Fibroblast of mammary gland (primary cell): ENCODE measurements at regions not wholly inside any gene's neighbourhood (a gene's known extent, or its start where the extent isn't known, plus 50 kb on each side); places are given as distances from the start of the nearest gene placed in this dataset.

Experiments
- DNase-seq: peaks from one replicate; pipeline ENCODE4 v3.0.0-alpha.2; 2010; ENCODE audit warnings: low read depth
- H3K4me3 ChIP-seq: 2 replicates; pipeline ENCODE4 v1.5.1; 2011; ENCODE audit warnings: low read depth, mild to moderate bottlenecking, low read length, moderate library complexity; ENCODE audit not compliant: control insufficient read depth
- TF ChIP-seq, protein P1 (sequence below): conservative IDR thresholded peaks from 2 replicates; pipeline ENCODE4 v1.5.1; 2011; ENCODE audit warnings: low read depth, low read length, inconsistent platforms; ENCODE audit not compliant: control insufficient read depth, insufficient read depth

- no peak for DNase-seq
- no peak overlapping the region for H3K4me3 ChIP-seq
- TF ChIP-seq, protein P1, sequence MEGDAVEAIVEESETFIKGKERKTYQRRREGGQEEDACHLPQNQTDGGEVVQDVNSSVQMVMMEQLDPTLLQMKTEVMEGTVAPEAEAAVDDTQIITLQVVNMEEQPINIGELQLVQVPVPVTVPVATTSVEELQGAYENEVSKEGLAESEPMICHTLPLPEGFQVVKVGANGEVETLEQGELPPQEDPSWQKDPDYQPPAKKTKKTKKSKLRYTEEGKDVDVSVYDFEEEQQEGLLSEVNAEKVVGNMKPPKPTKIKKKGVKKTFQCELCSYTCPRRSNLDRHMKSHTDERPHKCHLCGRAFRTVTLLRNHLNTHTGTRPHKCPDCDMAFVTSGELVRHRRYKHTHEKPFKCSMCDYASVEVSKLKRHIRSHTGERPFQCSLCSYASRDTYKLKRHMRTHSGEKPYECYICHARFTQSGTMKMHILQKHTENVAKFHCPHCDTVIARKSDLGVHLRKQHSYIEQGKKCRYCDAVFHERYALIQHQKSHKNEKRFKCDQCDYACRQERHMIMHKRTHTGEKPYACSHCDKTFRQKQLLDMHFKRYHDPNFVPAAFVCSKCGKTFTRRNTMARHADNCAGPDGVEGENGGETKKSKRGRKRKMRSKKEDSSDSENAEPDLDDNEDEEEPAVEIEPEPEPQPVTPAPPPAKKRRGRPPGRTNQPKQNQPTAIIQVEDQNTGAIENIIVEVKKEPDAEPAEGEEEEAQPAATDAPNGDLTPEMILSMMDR, result no peak
Observed at GRCh38 chr7:125663961-125664360, 734.3 kb upstream of the POT1 start.

- DNase-seq, result no peak
- TF ChIP-seq, protein P1, result no peak
- no peak overlapping the region for H3K4me3 ChIP-seq
Observed at GRCh38 chr7:125661677-125662076, 732.1 kb upstream of the POT1 start.

GRCh38 chr7:125661006-125661405 is 731.4 kb upstream of the POT1 start:
- DNase-seq, result no peak
- H3K4me3 ChIP-seq, result no peak overlapping the region

DNA sequence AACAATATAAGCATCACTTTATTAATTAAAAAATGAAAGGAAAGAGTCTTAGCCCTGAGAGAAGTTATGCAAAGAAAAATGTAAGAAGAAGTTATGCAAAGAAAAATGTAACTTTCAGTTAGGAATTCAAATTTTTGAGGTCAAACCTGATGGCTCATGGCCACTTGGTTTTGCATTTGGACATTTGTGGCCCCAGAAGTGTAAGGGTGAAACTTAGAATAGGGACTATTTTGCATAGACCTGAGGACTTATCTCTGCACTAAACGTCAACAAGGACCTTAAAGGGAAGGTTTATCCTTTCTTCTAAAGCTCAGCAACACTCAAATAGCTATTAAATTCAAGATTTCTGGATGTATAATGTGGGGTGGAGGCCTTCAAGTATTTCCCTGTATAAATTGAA is 724.5 kb upstream of the POT1 start:
- H3K4me3 ChIP-seq, result no peak overlapping the region
- TF ChIP-seq, protein P1, result no peak
- DNase-seq, result no peak

More at GRCh38 chr7:125661006-125661405, 731.4 kb upstream of the POT1 start:
- TF ChIP-seq, protein P1, result no peak

DNA sequence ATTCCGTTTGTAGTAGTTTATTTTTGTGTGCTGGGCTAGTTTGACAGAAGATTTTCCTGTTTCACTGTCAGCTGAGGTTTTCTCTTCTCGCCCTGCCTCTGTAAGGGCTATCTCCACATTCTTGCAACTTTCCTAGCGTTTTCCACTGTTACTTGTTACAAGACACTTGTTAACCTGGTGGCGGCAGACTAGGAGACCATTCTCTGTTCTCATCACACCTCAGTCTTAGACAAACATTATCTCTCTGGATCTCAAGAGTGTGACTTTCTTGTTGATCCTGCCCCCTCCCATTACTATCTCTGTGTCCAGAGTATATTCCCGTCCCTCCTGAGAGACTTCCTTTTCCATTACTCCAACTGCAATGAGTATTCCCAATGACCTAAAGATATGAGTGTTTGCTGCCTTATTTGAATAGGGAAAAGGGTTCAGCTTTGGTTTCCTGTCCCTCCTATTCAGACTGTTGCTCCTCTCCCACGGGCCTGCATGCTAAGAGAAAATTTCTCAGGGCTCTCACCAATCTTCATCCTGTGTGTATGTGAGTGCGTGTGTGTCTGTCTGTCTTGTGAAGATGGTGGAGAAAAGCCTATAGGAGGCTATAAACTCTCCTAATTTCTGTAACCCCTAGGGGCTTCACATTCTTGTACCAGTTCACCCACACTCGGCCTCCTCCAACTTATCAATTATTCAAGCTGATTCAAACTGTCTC is 722.4 kb upstream of the POT1 start:
- no peak overlapping the region for H3K4me3 ChIP-seq
- DNase-seq, result no peak
- TF ChIP-seq, protein P1, result no peak

DNA sequence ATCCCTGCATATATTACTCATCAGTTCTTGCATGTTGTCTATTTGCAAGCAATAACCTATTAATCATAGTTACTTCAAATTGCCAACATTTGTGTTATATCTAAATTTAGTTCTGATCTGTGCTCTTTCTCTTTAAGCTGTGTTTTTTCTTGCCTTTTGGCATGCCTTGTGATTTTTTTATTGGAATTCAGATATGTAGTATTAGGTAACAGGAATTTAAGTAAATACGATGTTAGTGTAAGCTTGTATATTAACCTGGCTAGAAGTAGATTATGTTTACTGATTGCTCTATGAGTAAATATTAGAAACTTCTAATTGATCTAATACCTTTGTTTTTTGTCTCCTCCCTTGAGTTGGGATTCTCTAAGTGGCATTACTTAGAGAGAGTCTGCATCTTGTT is 718.9 kb upstream of the POT1 start:
- no peak overlapping the region for H3K4me3 ChIP-seq
- DNase-seq, result no peak
- TF ChIP-seq, protein P1, result no peak
